ENCODE measurements at regions not wholly inside any gene's neighbourhood (a gene's known extent, or its start where the extent isn't known, plus 50 kb on each side); places are given as distances from the start of the nearest gene placed in this dataset.

DNA sequence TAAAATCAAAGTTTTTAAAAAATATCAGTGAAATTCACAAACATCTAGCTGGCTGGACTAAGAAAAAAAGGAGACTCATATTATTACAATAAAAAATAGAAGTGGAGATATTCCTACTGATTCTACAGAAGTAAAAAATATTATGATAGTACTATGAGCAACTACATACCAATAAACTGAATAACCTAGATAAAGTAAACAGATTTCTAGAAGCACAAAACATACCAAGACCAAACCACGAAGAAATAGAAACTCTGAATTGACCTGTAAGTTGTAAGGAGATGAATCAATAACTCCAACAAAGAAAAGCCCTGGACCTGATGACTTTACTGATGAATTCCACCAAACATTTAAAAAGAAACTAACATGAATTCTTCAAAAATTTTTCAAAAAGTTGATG, 867.3 kb downstream of the PCDH18 start:
- DNase-seq (ENCODE audit: low spot score), result no peak

DNA sequence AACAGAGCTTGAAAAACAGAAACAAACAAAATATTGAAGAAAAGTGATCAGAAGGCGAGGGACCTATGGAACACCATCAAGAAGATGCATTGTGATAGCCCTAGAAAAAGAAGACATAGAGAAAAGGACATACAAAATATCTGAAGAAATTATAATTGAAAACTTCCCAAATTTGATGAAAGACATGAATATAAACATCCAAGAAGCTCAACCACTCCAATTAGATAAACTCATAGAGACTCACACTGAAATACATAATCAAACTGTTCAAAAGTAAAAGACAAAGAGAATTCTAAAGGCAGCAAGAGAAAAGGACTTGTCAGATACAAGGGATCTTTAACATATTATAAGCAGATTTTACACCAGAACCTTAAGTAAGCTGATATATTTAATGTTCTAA, 869.8 kb downstream of the PCDH18 start:
- DNase-seq (ENCODE audit: low spot score), result no peak

DNA sequence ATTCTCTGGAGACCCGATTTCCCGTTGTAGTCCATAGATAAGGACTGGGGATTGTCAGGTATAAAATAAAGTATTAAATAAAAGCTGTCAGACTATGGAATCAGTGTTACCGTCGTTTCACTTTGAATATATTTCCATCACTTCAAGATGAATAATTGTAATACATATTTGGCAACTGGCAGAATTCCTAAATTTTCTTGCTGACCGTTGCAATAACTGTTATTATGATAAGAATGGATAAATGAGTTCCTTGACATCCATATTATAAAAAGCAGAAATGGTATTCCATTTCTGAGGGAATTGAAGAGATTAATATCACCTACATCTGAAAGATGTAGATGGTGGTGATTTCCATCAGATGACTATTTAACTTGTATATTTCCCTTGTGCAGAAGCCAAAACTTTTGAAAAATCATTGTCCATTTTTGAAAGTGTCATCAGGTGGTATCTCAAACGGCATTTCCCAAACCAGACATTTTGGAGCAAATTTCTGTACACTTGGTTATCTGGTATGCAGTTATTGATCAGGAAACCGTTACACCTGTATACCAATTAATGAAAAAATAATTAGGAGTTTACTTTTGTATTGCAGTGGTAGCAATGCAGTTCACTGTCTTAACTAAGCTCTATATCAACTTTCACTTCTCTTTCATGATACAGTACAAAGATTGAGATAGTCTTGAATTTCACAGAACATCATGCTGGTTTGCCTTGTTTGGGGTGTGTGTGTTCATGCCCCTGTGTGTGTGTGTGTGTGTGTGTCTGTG, 878.5 kb downstream of the PCDH18 start:
- no peak for DNase-seq (ENCODE audit: low spot score)

DNA sequence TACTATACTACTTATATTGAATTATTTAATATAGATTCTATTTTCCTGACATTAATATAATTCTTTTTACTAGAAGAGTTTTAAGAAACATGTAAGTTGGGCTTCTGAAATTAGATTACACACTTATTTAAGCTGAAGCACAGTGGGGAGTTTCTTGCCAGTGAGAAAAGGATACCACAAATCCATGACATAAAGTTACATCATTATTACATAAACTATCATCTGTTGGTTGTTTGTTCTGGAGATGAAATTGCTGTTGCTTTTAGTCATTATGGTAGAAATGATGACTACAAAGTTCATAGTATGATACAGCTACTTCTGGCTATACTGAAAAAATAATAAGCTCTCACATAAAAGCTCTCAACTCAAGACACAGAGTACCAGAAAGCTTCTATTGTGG, 880.4 kb downstream of the PCDH18 start:
- no peak for DNase-seq (ENCODE audit: low spot score)

DNA sequence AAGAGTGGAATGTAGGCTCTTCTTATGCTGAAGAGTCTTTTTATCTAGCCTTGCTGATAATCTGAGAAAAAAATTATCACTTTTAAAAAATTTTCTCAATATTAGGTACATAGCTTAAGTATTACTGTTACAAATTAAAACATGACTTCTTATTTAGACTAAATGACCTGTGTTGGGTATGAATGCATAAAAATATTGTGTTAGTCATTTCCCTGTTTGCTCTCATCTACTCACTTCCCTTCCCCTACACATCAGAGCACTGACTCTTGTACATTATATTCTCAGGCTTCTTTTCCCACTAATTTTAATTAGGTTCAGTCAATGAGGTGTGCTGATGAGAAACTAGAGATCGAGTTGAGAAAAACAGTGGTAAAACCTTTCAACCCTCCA, 881.0 kb downstream of the PCDH18 start:
- DNase-seq (ENCODE audit: low spot score), result no peak

DNA sequence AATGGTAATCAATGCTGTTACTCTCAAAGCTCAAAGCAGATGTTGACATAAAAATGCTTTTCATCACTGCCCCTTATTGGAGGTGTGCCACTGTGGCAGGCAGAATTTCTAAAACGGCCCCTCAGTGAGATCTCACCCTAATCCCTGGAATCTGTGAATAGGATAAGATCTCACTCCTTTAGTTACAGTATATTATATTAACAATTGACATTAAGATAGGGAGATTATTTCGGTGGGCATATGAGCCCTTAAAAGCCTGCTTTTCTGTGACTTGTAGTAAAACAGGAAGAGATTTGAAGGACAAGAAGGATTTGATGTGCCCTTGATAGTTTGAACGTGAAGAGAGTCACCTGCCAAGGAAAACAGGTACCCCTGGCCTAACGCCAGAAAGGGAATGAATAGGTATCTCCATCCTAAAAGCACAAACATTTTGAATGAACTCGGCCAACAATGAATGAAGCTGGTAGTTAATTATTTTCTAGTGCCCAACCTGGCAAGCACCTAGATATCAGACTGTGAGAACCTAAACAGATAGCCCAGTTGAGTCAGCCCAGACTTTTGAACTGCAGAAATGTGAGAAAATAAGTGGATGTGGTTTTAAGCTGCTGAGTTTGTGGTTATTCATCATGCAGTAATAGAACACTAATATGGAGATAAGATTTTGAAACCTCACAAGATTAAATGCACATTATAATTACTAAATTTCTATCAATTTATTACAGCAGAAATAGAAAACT, 881.6 kb downstream of the PCDH18 start:
- no peak for DNase-seq (ENCODE audit: low spot score)

DNA sequence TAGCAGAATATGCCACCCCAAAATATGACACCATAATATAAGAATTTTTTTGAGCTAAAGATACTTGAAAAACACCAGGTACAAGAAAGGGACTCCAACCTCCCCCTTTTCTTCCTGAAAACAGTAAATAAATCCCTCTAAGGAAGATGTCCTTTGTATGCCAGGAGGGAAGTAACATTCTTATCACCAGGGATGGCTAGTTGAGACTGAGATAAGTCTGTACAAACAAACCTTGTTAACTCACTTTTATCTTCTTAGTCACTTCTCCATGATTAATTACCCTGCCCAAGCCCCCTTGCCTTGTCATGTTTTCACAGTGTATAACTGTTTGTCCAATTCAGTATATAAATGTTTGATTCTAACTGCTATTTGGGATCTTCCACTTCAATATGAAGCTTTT, 888.0 kb downstream of the PCDH18 start:
- DNase-seq (ENCODE audit: low spot score), result no peak

DNA sequence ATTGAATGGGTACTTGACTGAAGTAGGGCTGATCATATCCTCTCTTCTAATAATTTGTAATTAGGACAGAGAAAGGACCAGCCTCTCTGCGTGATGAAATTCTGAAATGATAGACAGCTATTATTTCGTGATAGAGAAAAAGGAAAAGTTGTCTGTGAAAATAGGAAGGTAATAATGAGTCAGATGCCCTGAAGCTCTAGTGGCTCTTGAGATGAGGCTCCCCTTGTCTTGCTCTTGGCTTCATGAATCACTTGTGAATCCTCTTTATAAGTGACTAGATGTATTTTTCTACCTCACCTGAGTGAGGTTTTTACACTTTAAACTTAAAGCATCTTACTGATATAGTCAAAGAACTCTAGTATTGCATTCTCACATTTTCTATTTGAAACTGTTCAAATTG, 888.9 kb downstream of the PCDH18 start:
- no peak for DNase-seq (ENCODE audit: low spot score)

DNA sequence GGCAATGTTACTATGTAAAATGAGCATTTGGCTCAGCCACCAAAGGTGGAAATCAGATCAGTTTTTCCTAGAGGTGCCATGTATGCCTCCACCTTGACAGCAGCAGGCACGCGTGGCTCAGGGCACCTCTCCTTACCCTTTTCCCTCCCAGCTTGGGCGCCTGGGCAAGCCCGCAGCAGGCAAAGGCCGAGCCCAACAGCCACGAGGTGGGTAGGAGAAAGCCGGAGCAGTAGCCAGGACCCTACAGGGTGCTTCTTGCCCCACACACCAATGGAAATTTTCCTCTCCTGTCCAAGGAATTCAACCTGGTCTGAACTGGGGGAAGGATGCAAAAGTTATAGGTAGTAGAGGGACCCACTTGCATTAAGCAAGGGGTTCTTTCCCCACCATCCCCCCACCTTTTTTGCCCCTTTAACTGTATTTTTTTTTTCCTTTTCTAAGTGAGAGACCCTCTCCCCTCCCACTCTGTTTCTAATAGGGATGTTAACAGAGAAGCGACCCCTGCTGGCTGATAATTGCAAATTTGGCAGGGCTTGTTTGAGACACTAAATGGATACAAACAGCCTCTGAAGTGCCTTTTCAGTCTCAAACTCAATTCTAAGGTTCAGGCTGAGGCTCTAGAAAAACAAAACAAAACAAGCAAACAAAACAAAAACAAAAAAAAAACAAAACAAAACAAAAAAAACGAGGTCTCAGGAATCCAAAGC, 895.1 kb downstream of the PCDH18 start:
- DNase-seq (ENCODE audit: low spot score), result peak; percentile 13

DNA sequence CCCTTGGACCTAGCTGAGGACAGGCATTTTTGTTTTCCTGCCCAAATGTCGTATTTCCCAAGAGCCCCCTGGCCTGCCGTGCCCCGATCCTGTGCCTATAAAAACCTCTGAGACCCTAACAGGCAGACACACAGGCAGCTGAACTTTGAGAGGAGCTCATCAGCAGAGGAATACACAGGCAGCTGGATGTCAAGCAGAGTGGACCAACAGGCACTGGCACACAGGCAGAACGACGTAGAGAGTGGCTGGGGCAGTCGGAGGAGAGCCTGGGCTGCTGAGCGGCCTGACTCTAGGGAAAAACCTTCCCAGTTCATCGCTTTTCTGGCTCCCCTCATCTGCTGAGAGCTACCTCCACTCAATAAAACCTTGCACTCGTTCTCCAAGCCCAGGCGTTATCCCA, 896.1 kb downstream of the PCDH18 start:
- no peak for DNase-seq (ENCODE audit: low spot score)

DNA sequence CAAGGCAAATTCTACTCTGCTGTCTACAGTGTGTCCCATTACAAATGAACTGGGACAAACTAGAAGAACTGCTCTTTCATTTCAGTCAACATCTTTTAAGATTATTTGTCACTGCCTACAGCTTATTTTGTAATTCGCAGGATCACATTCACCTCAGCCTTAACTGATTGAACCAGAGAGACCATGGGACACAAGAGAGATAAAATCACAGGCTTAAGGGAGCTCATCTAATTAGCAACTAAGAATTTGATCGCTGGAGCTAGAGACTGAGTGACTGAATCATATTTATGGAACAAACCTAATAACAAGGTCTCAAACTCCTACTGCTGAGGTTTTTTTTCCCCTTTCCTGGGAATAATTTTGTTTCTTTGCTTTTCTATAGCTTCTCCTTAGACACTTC, 898.2 kb downstream of the PCDH18 start:
- no peak for DNase-seq (ENCODE audit: low spot score)

DNA sequence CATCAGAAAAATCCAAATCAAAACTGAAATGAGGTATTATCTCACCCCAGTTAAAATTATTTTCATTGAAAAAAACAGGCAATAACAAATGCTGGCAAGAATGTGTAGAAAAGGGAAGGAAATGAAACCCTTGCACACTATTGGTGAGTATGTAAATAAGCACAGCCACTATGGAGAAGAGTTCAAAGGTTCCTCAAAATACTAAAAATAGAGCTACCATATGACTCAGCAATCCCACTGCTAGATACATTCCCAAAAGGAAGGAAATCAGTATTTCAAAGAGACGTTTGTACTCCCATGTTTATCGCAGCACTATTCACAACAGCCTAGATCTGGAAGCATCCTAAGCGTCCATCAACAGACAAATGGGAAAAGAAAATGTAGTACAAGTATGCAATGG, 932.4 kb downstream of the PCDH18 start:
- no peak for DNase-seq (ENCODE audit: low spot score)

DNA sequence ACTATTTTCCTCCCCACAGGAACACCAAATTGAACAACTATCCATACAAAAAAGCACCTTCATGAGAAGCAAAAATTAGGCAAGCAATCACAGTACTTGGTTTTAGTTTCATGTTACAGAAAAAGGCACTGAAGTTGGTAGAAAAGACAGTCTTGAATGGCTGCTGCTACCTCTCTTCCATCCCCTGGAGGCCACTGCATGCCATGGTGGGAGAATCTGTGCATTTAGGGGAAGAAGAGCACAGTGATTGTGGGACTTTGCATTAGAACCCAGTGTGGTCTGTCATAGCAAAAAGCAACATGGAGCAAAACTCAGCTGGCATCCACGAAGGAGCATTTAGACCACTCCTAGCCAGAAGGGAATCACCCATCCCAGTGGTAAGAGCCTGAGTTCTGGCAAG, 941.9 kb downstream of the PCDH18 start:
- DNase-seq (ENCODE audit: low spot score), result no peak

DNA sequence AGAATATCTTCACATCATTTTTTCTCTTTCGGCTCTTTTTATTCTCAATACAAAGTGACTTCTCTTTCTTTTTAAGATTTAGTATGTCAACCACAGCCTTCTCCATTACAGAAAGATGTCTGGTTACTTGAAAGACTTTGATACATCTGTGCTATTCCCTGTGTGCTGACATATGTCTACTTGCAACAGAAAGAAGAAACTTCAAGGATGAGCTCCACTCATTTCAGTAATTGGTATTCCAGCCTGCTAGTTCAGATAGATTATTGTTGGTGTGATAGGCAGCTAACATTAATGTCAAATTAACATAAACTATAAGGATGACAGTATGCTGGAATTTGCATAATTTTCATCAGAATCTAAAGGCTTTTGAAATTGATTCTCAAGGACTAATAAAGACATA, 948.7 kb downstream of the PCDH18 start:
- no peak for DNase-seq (ENCODE audit: low spot score)

DNA sequence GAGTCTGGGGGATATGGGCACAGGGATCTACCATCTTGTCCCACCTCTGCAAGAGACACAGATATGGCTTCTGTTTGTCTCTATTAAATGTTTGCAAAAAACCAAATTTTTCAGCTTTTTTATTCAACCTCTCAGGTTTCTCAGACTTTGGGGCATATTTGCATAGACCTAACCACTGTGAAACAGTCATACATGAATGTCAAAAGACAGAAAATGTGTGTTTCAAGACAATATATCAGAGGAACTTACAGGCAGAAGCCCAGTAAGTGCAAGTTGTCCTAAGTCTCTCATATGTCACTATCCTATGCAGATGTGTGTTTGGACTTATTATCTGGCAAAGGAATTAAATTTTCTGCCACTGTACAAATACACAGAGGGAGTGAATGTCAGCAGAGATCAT, 951.2 kb downstream of the PCDH18 start:
- DNase-seq (ENCODE audit: low spot score), result no peak

DNA sequence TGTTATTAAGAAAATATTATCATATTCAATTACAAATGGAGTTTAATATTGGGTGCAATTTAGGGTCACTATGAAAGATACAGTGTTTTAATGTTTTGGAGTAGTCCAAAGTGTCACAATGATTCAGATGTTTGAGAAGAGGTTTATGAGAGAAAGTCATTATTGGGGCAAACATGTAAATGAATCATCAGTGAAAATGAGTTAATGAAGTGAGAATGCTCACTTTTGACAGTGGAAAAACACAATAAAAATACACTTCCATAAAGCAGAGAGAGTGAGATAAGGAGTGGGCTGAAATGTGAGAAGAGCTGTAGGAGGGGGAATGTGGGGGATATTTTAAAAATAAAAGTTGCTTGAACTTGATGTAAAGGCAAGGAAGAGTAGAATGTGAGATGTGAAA, 957.1 kb downstream of the PCDH18 start:
- DNase-seq (ENCODE audit: low spot score), result no peak

DNA sequence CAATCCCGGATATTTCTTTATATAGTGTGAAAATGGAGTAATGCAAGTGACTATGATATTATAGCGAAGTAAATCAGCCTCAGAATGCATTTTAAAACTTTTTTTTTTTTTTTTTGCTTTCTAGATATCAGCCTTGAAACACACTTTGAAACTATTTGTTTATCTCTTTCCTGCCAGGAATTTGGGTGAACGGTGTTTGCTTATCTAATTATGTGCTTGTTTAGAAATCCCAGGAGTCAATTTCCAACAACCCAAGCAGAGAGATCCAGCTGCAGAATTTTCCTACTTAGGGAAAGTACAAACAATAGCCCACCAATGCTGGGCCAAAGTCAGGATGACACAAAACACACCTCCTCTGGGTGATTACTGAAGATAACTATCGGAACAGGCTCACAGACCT, 958.8 kb downstream of the PCDH18 start:
- no peak for DNase-seq (ENCODE audit: low spot score)

DNA sequence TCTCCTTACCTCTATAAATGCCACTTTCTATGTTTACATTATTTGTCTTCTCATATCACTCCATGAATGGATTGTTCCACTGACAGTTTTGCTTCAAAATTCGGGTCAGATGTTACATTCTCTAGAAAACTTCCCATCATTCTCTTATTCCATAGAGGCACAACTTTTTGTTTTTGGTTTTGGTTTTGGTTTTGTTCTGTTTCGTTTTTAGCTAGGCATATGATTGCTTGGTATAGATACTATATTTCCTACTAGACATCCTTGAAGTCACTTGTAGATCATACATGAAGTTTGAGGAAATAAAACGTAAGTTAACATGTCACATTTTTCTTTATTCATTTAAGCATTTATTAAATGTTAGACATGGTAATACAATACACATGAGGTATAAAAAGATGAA, 961.0 kb downstream of the PCDH18 start:
- no peak for DNase-seq (ENCODE audit: low spot score)

DNA sequence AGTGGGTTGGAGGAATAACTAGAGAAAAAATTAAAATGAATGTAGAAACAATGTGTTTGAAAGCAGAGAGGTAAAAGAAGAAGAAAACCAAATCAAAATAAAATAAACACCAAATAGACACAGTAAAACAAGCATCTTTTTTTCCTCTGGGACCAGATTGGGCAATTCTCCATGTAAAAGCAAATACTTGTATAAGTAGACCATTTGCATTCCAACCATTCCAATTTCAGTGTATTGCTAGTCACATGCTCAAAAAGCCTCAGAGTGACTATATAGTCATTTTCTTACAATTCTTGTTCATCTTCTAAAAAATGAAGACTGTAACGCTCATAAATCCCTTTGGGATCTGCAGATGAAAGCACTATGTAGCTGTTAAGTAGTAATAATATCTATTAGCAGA, 969.5 kb downstream of the PCDH18 start:
- DNase-seq (ENCODE audit: low spot score), result peak; percentile 2

DNA sequence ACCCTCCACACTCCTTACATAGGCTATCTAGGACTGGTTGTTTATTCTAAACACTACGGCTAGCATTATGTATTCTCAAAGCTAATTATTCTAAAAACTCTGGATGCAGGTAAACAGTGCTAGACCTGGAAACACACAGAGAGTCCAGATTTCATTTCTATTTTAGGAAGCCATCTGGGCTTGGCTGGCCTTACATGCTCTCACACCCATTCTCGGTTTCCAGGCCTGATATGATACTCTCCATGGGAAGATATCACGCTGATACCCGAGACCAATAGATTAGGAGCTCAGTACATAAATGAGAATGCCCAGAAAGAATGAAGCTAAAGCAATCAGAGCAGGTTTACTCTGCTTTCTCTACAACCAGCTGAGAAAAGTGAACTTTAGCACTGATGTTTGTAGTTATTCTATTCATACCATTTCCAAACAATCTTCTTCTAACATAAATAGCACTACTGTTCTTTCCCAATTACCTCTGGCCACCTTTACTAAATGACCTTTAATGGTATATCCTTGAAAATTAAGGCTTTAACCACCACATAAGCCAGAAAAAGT, 973.3 kb downstream of the PCDH18 start:
- DNase-seq (ENCODE audit: low spot score), result no peak

DNA sequence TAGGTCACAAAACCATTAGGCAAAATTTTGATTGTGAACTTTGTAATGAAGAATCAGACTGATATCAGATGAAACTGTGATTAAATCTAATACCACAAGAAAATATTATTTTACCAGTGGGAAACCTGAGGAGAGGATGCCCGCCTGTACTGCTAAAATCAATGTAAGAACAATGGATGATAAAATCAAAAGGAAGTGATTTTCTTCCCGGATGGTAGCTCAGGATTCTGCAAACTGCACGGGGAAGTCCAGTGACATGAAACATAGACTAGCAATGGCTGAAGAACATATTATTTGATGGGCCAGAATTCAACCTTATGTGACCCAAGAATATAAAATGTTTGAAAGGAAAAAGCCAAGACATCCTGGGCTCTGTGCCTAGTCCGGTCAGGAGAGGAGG, 974.9 kb downstream of the PCDH18 start:
- DNase-seq (ENCODE audit: low spot score), result no peak

DNA sequence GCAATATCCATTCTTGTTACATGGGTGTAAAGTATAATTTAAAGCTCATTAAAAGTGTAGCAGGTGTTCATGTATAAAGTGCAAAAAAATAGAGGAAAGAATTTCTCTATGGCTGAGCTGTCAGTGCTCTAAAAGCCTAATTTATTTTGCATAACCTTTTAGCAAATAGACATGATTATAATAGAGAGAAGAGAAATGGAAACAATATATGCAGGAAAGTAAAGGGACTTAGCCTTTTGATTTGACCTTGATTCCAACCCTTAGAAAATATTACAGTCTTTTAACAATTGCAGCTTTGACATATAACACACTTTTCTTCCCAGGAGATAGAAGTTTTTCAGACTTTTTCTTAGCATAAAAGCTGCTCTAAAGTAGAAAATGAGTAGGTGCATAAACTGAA, 978.3 kb downstream of the PCDH18 start:
- DNase-seq (ENCODE audit: low spot score), result no peak

DNA sequence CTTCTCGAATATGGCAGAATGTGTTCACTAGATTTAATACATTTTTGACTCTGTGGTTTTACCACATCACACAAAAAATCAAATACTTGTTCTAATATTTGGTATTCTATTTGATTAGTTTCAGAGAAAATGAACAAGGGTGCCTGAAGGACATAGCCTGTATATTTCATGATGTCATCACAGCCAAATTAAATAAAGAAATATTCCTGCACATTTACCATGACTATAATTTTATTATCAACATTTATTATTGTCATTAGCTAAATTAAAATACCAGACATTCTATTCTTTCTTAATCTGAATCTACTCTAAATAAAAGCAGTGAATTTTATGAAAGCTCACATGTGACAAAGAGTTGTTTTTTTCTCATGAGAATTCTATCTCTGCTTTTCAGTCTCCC, 980.5 kb downstream of the PCDH18 start:
- no peak for DNase-seq (ENCODE audit: low spot score)

Measured in COLO829 (cell line).